GM12865 (cell line): ENCODE measurements at regions not wholly inside any gene's neighbourhood (a gene's known extent, or its start where the extent isn't known, plus 50 kb on each side); places are given as distances from the start of the nearest gene placed in this dataset.

ENCODE experiments used
- DNase-seq: peaks from one replicate; pipeline ENCODE4 v3.0.0; 2010; ENCODE audit warnings: low read depth
- H3K4me3 ChIP-seq: 2 replicates; pipeline ENCODE4 v1.5.1; 2011; ENCODE audit warnings: mild to moderate bottlenecking, low read depth, low read length, control low read depth
- CTCF ChIP-seq: IDR thresholded peaks from 2 replicates; pipeline ENCODE4 v1.5.1; 2011; ENCODE audit warnings: low read length, control low read depth, low read depth, inconsistent platforms; ENCODE audit not compliant: insufficient read depth; ENCODE audit errors: missing control alignments

- H3K4me3 ChIP-seq = no peak overlapping the region
- TF ChIP-seq CTCF = no peak
- DNase-seq = no peak
These were observed 222.6 kb downstream of the TM9SF2 start for GRCh38 chr13:99723878-99724277.

- no peak overlapping the region for H3K4me3 ChIP-seq
- no peak for TF ChIP-seq CTCF
- peak; percentile 73 for DNase-seq
These were observed 221.7 kb downstream of the TM9SF2 start for GRCh38 chr13:99722931-99723330.

- DNase-seq = no peak
- H3K4me3 ChIP-seq = no peak overlapping the region
- TF ChIP-seq CTCF = no peak
These were observed 221.1 kb downstream of the TM9SF2 start for GRCh38 chr13:99722338-99722818.

GRCh38 chr13:99721606-99722337 lies 220.5 kb downstream of the TM9SF2 start:
- peak; percentile 60 for DNase-seq
- no peak for TF ChIP-seq CTCF
- no peak overlapping the region for H3K4me3 ChIP-seq

GRCh38 chr13:99717959-99718674 lies 216.8 kb downstream of the TM9SF2 start:
- no peak overlapping the region for H3K4me3 ChIP-seq
- no peak for TF ChIP-seq CTCF
- no peak for DNase-seq

GRCh38 chr13:99709134-99709533 lies 207.9 kb downstream of the TM9SF2 start:
- no peak for DNase-seq
- TF ChIP-seq CTCF = no peak
- H3K4me3 ChIP-seq = no peak overlapping the region

GRCh38 chr13:99704390-99704789 lies 203.1 kb downstream of the TM9SF2 start:
- no peak overlapping the region for H3K4me3 ChIP-seq
- no peak for DNase-seq
- TF ChIP-seq CTCF = no peak
